Neural progenitor cell (in vitro differentiated cells): ENCODE measurements at regions not wholly inside any gene's neighbourhood (a gene's known extent, or its start where the extent isn't known, plus 50 kb on each side); places are given as distances from the start of the nearest gene placed in this dataset.

Source experiments
- CTCF ChIP-seq: fragments of 200-600 bp; sonication (generic); IDR thresholded peaks from 2 replicates; pipeline ENCODE4 v1.5.1; 2017; ENCODE audit warnings: antibody characterized with exemption, mild to moderate bottlenecking
- EZH2phosphoT487 ChIP-seq: fragments of 200-600 bp; sonication (generic); IDR thresholded peaks from 2 replicates; pipeline ENCODE4 v1.6.1; 2017; ENCODE audit warnings: antibody characterized with exemption

- TF ChIP-seq CTCF = no peak
- no peak for TF ChIP-seq EZH2phosphoT487
Measured at GRCh38 chr7:155918720-155919390, 106.6 kb upstream of the SHH start.
